Right renal pelvis (tissue), 4 donors: ENCODE measurements at regions not wholly inside any gene's neighbourhood (a gene's known extent, or its start where the extent isn't known, plus 50 kb on each side); places are given as distances from the start of the nearest gene placed in this dataset.
A peak's percentile ranks its signal among the peaks of the same experiment; 100 is the strongest.
"Not testable (repeated sequence)": the region's sequence is repeated elsewhere in the genome, so short reads cannot be mapped to it uniquely, and the experiment has no call there.

Source experiments
- DNase-seq, 4 donors: peaks; one replicate each; pipeline ENCODE4 v3.0.0-alpha.2; 2013; ENCODE audit warnings: low read depth in 4 of 4, low spot score in 3 of 4, missing footprints in 1 of 4

DNA sequence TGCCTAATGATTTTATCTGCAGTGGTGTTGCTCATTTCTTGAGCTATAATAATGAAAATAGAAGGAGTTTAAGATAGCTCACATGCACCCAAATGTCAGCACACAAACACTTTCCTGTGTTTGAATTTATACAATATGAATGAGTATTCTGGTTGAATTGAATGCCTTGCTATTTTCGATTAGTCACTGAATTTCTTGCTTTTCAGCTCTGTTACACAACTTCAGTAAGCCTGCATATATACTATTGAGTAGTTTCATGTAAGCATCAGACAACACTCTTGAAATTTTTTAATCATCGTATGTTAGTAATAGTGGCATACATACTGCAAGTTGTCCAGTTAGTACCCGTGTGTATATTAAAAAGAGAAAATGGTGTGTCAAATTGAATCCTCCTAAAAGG is 281.5 kb upstream of the GRIA1 start:
- no peak for DNase-seq

DNA sequence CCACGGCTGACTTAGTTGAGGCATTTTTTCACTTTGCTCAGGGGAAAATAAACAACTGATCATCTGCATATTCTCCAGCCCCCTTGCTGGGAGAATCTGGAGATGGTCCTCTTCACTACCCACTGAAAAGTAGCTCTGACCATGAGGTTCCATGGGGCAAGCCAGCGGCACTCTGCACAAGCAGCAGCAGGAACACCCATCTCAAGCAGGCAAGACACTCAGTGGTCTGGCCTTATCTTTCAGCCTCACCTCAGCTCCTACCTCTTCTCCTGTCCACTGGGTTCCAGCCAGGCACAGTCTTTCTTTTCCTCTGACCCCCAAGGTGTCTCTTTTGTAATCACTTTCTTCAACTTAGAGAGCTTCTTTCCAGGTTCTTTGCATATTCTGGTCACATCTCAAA is 280.8 kb upstream of the GRIA1 start:
- DNase-seq: no peak

DNA sequence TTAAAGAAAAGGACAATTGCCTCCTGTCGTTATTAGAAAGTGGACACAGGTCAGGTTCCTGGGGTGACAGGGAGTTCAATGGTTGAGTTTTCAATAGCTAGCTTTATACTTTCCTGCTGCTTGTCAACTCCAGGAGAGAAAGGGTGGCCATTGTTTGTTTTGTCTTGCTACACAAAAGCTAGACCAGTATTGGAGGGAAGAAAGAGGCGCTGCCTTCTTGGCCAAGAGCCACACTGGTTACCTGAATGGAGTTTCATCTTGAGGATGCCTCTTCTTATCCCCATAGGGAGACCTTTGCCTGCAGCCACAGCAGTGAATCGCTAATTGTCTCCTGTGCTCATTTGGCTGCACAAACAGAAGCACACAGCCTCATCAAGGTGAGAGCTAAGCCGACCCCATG is 279.4 kb upstream of the GRIA1 start:
- no peak for DNase-seq

DNA sequence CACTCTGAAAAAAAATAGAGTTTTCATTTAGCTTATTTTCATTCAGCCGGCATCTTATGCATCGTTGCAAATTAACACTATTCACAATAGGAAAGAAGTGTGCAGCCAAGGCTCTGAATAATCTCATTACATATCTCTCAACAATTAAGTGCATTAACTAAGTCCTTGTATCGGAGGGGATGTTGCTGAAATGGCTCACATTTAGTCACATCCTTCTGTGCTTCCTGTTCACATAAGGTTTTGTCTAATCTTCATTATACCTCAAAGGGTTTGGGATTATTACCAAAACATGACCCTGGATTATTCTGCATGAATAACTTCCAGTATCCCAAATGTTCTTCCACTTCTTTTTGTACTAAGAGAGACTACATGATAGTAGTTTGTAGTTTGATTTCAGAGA is 278.0 kb upstream of the GRIA1 start:
- no peak for DNase-seq

DNA sequence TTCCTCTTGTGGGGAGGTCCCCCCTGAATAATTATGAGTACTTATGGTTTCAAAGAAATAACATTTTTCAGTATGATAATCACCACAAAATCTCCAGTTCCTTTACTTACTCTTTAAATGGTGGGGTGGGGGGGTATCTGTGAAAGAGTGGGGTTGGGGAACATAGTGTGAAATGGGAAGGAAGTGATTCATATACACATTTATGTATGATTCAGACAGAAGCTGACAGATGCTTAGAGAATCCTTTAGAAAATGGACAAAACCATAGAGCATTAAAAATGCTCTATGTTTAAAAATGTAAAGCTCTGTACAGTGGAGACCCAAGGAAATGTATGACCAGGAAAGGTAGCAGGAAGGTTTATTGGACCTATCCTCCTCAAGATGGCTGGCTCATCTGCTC is 267.5 kb upstream of the GRIA1 start:
- DNase-seq: no peak

DNA sequence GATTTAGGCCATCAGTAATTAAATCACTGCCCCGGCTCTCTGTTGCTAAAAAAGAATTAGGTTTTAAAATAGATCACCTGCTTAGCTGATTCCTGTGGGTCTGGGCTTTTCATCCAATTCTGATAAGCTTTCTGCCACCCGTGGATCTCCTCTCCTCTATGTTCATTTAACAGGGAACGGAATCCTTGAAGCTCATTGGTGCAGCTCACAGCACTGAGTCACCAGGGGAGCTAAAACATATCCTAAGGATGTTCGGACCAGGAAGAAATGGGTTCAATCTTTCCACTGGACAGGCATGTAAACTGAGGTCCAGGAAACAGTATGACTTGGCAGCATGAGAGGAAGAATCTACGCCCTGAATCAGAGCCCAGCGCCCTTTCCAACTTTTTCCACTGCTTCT is 267.1 kb upstream of the GRIA1 start:
- DNase-seq: no peak

DNA sequence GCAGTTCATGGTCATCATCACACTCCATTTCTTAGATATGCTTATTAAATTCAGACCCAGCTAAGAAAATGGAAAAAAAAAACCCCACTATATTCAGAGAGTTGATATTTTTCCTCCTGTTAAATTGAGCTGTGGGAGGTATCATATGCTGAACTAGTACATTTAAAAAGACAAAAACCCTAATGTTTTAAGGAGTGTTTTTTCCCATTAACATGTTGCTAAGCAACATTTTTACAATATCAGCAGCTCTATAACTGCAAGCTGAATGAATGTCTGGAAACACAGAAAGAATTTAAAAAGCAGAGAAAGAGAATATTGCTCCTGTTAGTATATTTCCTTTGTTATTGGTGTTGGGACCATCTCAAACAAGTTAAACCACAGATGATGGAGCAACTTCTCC is 265.8 kb upstream of the GRIA1 start:
- DNase-seq: no peak

DNA sequence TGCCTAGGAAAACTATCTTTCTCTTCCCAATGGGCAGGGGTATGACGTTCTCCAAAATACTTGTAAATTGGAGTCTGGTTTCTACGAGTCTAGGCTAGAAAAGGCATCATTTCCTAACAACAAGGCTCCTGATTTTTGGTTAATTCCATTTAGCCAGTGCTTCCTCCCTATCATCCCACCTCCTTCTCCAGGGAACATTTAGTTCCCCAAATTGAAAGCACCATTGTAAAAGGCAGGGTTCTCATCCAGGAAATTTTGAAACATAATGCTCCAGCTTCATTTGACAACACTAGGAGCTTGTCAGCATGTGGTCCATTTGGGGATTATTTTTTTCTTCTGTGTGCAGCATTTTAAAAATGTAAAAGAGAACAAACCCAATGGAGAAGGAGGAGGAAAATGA is 256.5 kb upstream of the GRIA1 start:
- no peak for DNase-seq

DNA sequence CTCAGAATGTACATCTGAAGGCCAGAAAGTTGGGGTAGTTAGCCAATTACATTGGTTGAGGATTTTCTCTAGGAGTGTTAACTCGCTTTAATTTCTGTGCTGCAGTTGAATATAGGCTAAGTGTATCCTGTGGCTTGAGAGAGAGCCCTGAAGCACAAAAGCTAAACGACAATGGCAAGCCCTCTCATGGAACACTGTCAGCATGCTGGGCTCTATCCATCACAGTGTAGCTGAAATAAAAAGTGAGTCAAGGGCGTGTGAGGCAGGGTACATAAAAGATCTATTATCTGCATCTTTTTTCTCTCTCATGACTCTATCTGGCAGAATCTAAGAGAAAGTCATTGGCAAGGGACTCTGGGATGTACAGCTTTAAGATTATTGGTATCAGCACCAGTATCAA is 254.2 kb upstream of the GRIA1 start:
- no peak for DNase-seq

DNA sequence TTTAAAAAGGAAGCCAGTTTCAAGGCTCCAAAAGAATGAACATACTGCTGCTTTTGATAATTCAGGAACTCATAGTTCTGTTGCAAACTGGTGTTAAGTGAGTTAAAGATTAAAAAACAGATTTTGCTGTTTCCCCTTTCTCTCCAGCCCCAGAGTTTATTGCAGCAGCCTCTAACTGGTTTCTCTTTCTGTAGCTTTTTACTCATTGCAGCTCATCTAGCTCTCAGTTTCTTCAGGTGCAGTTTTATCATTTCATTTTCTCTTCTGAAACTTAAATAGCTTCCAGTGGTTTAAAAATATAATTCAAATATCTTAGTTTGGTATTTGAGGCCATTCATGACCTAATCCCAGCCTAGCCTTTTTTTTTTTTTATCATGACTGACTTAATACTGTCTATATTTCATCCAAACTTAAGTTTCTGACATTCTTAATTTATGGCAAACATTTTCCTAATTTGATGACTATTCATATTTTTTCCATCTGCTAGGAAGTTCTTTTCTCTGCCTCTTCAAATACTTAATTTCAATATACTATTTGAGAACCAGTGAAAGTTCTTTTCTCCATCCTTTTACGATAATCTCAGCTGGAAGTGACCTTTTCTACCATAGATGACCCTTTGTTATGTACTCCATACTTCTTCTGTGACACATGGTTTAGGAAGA is 252.7 kb upstream of the GRIA1 start:
- no peak for DNase-seq

DNA sequence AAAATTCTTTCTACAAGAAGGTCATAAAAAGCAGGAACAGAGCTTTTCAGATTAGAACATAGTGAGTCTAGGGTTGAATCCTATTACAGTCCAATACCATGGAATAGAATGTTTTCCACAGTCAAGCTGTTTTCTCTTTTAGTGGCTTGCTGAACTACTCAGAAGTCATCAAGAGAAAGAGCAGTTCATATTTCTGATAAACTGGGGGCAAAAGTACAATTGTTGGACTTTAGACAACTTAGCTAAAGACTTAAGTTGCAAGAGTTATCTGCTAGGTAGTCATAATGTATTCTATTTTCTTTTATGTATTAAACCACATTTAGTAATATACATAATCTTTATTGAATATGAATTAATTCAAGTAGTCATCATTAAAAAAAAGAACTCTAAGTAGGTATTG is 233.1 kb upstream of the GRIA1 start:
- no peak for DNase-seq

DNA sequence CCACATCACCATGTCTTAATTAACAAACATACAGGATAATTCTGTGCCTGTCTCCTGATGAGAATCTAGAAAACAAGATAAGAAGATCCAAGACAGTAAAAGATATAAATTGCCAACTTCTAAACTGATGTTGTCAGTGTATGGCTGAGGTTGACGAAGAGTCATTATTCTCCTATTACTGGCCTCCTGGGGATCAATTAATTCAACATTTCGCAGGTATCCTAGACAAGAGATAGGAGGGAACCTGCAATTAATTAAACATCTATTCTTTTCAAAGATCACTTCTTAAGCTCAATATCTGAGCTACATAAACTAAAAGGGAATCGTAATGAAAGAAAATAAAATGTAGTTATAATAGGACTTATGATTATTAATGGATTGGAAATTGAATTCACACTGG is 232.0 kb upstream of the GRIA1 start:
- DNase-seq: no peak

DNA sequence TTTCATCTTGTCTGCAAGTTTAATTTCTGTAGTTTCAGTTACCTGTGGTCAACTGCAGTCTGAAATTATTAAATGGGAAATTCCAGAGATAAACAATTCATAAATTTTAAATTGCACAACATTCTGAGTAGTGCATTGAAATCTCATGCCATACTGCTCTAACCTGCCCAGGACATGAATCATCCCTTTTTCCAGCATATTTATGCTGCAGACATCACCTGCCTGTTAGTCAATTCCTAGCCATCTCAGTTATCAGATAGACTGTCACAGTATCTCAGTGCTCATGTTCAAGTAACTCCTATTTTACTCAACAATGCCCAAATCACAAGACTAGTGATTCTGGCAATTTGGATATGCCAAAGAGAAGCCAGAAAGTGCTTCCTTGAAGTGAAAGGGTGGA is 223.0 kb upstream of the GRIA1 start:
- DNase-seq: no peak

DNA sequence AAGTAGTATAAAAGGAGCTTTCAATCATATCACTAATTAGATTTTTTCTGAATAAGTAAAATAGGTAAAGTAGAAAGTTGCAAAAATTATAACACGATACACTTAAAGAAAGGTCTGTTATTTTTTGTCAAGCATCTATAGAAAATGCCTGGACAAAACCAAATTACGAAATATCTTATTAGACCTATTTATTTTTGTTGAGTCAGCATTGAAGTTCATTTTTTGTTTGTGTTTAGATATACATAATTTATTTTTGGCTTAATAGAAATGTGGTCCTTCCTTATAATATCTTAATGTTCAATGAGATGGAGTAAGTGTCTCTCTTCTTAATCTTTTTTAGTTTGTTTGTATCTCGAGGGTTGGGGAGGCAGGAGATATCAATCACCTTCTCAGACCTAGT is 214.8 kb upstream of the GRIA1 start:
- DNase-seq: no peak

DNA sequence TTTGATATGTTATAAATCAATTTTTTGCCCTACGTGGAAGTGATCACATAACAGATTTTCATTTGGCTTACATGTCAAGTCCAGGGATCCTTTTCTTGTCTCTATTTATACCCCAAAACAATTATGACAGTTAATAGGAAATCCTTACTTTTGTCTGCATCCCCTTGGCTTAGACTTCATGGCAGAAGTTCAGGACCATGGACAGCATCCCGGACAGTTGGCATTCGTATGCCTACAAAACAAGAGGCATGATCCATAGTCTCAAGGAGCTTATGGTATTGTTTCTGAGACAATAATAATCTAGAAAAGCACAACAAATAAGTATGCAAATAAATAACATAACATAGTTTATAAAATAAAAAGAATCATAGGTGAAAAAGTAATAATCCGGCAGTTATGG is 214.3 kb upstream of the GRIA1 start:
- DNase-seq: peak; percentile 20 to 33 (median 24)

DNA sequence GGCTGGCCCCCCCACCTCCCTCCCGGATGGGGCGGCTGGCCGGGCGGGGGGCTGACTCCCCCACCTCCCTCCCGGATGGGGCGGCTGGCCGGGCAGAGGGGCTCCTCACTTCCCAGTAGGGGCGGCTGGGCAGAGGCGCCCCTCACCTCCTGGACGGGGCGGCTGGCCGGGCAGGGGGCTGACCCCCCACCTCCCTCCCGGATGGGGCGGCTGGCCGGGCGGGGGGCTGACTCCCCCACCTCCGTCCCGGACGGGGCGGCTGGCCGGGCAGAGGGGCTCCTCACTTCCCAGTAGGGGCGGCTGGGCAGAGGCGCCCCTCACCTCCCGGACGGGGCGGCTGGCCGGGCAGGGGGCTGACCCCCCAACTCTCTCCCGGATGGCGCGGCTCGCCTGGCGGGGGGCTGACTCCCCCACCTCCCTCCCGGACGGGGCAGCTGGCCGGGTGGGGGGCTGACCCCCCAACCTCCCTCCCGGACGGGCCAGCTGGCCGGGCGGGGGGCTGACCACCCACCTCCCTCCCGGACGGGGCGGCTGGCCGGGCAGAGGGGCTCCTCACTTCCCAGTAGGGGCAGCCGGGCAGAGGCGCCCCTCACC is 194.1 kb upstream of the GRIA1 start:
- not testable (repeated sequence) for DNase-seq

DNA sequence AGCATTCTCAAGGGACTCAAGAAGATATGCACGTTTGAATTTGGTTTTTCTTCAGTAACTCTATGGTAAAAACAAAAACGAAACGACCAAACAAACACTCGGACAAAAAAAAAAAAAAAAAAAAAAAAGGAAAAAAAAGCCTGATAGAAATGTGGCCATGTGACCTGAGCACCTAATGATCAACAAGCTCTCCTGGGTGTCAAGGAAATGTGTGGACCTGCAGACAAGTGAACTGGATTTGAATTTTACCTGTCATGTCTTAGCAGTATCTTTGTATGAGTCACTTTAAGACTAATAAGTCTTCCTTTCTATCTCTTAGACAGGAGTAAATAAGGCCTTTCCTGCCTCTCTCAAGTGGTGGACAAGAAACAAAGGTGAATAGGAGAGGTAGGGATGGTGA is 190.6 kb upstream of the GRIA1 start:
- no peak for DNase-seq

DNA sequence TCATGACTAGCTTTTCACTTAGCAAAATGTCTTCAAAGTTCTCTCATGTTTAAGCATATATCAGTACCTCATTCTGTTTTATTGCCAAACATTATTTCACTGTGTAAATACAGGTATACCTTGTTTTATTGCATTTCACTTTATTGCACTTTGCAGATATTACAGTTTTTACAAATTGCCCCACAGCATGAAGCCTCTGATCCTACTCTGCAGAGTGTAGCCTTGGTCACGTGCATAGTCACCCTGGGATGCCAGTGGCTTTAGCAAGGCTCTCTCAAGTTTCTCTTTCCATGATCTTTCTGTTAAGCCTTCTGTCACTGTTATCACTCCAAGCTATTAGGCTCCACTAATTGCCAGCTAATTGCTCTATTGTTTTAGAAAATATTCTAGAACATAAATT is 182.2 kb upstream of the GRIA1 start:
- no peak for DNase-seq

DNA sequence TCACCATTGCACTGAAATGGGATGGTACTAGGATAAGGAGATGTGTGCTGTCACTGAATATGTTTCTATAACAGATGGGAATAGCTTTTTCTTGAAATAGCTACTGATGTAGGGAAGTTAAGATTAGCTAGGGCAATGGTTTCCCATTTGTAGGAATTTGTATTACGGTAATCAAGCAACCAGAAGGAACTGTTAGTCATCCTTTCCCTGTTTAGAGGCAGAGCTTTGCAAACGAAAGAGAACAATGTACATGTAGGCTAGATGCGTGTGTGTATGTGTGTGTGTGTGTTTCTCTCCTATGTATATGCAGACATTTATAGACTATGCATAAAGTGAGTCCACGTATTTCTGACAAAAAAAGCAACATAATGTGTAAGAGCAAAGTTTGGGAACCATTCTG is 171.9 kb upstream of the GRIA1 start:
- no peak for DNase-seq

DNA sequence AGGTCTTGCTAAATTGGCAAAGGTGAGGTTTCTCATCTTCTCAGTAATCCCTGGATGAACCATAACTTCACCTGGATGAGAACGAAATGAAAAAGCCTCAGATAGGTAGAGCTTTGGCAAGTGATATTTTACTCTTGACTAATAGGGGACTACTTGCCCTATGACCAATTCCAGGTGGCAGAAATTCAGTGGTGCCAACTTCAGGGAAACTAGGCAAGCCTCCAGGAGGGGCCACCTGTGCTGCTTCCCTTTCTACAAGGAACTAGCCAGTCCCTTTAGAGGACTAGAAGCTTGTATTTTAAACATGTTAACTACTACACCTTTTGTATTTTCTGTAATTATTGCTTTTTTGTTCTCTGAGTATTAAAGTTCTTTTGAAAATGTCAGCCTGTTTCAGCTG is 169.0 kb upstream of the GRIA1 start:
- no peak for DNase-seq

DNA sequence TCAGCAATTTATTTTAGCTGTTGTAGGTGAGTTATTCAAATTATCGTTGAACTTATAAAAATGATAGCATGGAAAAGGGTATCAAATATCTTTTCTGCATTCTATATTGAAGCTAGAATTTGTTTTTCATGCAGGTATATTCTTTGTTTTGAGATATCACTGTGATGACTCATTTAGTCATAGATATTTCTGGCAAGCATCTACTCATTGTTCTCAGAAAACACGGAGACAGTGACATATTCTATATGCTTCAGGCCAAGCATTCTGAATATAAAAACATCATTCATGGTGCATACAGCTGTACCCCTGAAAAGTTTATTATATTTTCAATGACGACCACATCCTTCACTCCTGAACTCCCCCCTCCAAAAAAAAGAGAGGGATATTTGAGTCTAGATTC is 150.3 kb upstream of the GRIA1 start:
- DNase-seq: no peak

DNA sequence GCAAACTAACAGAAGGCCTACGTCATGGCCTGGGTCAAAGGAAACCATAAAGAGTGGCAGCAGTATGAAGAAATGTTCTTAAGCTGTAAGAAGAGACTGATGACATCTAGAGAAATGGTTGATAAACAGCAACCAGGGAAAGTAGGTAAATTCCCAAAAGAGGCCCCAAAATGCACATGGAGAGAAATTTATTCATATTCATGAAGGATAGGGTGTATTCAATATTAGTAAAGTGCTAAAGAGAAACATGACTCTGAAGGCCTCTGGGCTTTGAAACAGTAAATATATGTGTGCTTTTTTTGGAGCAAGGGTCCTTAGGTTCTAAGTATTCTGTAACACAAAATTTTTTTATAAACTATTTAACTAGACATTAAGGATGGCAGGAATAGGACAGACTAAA is 149.7 kb upstream of the GRIA1 start:
- DNase-seq: no peak

DNA sequence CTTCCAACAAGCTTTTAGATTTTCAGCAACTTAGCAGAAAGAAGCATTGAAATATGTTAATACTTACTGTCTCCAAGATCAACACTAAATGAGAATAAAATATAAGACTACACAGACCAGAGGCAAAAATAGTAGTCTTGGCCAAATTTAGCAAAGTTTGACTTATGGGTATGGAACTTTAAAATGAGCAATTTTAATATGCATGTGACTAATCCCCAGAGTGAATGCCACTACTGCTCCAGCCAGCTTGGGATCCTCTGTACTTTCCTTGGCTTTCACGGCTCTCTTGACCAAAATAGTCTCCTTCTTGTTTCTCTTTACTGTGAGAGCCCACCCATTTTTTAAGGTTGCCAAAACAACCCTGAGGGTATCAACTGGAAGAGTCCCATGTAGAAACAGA is 148.0 kb upstream of the GRIA1 start:
- no peak for DNase-seq
